Nephron (organoid): ENCODE measurements at regions not wholly inside any gene's neighbourhood (a gene's known extent, or its start where the extent isn't known, plus 50 kb on each side); places are given as distances from the start of the nearest gene placed in this dataset.

Experiments
- H3K27ac Mint-ChIP-seq, 3 experiments: 2 replicates each; pipeline ENCODE4 v1.8.0; 2020; ENCODE audit warnings: mixed read lengths in 3 of 3, mild to moderate bottlenecking in 2 of 3, moderate library complexity in 1 of 3
- H3K27me3 Mint-ChIP-seq: 2 replicates; pipeline ENCODE4 v1.8.0; 2021; ENCODE audit warnings: low read depth, mild to moderate bottlenecking, moderate library complexity, mixed read lengths
- H3K36me3 Mint-ChIP-seq: 2 replicates; pipeline ENCODE4 v1.8.0; 2020; ENCODE audit warnings: low read depth, mixed read lengths
- H3K4me1 Mint-ChIP-seq: 2 replicates; pipeline ENCODE4 v1.8.0; 2020; ENCODE audit warnings: mixed read lengths
- H3K4me3 Mint-ChIP-seq, 3 experiments: 2 replicates each; pipeline ENCODE4 v1.8.0; 2020; ENCODE audit warnings: mild to moderate bottlenecking in 3 of 3, mixed read lengths in 3 of 3, moderate library complexity in 2 of 3
- H3K9me3 Mint-ChIP-seq: 2 replicates; pipeline ENCODE4 v1.8.0; 2020; ENCODE audit warnings: mixed read lengths
- TF ChIP-seq, protein P1 (sequence below), 3 experiments: fragments of 200-600 bp; sonication (generic); IDR thresholded peaks; one replicate each; pipeline ENCODE4 v1.5.0; 2021; ENCODE audit warnings: antibody characterized with exemption in 3 of 3; ENCODE audit not compliant: unreplicated experiment in 3 of 3

- peaks cover 6% of the 10 kb centered on the region for H3K27me3 Mint-ChIP-seq
- H3K9me3 Mint-ChIP-seq: peaks cover 12% of the 10 kb centered on the region
- no peaks in the 10 kb centered on the region for H3K36me3 Mint-ChIP-seq
These were observed 282.8 kb downstream of the C12orf75 start for GRCh38 chr12:105613269-105613668.

DNA sequence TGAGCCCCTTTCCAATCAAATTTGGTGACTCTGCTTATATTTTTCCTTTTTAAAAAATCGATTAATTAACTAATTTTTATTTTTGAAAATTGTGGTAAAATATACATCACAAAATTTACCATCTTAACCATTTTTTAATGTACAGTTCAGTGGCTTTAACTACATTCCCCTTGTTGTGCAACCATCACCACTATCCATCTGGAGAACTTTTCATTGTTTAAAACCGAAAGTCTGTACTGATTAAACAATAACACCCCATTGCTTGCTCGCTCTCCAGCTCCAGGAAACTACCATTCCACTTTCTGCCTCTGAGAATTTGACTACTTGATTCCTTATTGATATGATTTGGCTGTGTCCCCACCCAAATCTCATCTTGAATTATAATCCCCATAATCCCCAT lies 283.4 kb downstream of the C12orf75 start:
- no peaks in the 10 kb centered on the region for H3K36me3 Mint-ChIP-seq
- no peak overlapping the region for H3K4me3 Mint-ChIP-seq
- peaks cover 4% of the 10 kb centered on the region for H3K27me3 Mint-ChIP-seq
- peaks cover 12% of the 10 kb centered on the region for H3K9me3 Mint-ChIP-seq
- H3K27ac Mint-ChIP-seq: no peak overlapping the region
- TF ChIP-seq, protein P1, sequence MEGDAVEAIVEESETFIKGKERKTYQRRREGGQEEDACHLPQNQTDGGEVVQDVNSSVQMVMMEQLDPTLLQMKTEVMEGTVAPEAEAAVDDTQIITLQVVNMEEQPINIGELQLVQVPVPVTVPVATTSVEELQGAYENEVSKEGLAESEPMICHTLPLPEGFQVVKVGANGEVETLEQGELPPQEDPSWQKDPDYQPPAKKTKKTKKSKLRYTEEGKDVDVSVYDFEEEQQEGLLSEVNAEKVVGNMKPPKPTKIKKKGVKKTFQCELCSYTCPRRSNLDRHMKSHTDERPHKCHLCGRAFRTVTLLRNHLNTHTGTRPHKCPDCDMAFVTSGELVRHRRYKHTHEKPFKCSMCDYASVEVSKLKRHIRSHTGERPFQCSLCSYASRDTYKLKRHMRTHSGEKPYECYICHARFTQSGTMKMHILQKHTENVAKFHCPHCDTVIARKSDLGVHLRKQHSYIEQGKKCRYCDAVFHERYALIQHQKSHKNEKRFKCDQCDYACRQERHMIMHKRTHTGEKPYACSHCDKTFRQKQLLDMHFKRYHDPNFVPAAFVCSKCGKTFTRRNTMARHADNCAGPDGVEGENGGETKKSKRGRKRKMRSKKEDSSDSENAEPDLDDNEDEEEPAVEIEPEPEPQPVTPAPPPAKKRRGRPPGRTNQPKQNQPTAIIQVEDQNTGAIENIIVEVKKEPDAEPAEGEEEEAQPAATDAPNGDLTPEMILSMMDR (IDR thresholded peaks at IDR 0.05; ENCODE audit: unreplicated experiment in 3 of 3): no peak
- no peaks in the 10 kb centered on the region for H3K4me1 Mint-ChIP-seq

More at GRCh38 chr12:105613269-105613668, 282.8 kb downstream of the C12orf75 start:
- TF ChIP-seq, protein P1 (IDR thresholded peaks at IDR 0.05; ENCODE audit: unreplicated experiment in 3 of 3): no peak
- H3K4me3 Mint-ChIP-seq: no peak overlapping the region
- H3K27ac Mint-ChIP-seq: no peak overlapping the region
- no peaks in the 10 kb centered on the region for H3K4me1 Mint-ChIP-seq

- TF ChIP-seq, protein P1 (IDR thresholded peaks at IDR 0.05; ENCODE audit: unreplicated experiment in 3 of 3): no peak
- no peak overlapping the region for H3K4me3 Mint-ChIP-seq
- peaks cover 11% of the 10 kb centered on the region for H3K9me3 Mint-ChIP-seq
- H3K36me3 Mint-ChIP-seq: no peaks in the 10 kb centered on the region
- no peaks in the 10 kb centered on the region for H3K4me1 Mint-ChIP-seq
- H3K27me3 Mint-ChIP-seq: peaks cover 4% of the 10 kb centered on the region
- no peak overlapping the region for H3K27ac Mint-ChIP-seq
These were observed 286.6 kb downstream of the C12orf75 start for GRCh38 chr12:105616971-105617540.

- peaks cover 4% of the 10 kb centered on the region for H3K27me3 Mint-ChIP-seq
- TF ChIP-seq, protein P1 (IDR thresholded peaks at IDR 0.05; ENCODE audit: unreplicated experiment in 3 of 3): no peak
- H3K9me3 Mint-ChIP-seq: peaks cover 11% of the 10 kb centered on the region
- peaks cover 23% of the 10 kb centered on the region for H3K4me1 Mint-ChIP-seq
- no peaks in the 10 kb centered on the region for H3K36me3 Mint-ChIP-seq
- H3K4me3 Mint-ChIP-seq: no peak overlapping the region
- H3K27ac Mint-ChIP-seq: peak overlapping the region in 1 of 3 experiments; percentile 64
These were observed 291.7 kb downstream of the C12orf75 start for GRCh38 chr12:105622220-105622619.

DNA sequence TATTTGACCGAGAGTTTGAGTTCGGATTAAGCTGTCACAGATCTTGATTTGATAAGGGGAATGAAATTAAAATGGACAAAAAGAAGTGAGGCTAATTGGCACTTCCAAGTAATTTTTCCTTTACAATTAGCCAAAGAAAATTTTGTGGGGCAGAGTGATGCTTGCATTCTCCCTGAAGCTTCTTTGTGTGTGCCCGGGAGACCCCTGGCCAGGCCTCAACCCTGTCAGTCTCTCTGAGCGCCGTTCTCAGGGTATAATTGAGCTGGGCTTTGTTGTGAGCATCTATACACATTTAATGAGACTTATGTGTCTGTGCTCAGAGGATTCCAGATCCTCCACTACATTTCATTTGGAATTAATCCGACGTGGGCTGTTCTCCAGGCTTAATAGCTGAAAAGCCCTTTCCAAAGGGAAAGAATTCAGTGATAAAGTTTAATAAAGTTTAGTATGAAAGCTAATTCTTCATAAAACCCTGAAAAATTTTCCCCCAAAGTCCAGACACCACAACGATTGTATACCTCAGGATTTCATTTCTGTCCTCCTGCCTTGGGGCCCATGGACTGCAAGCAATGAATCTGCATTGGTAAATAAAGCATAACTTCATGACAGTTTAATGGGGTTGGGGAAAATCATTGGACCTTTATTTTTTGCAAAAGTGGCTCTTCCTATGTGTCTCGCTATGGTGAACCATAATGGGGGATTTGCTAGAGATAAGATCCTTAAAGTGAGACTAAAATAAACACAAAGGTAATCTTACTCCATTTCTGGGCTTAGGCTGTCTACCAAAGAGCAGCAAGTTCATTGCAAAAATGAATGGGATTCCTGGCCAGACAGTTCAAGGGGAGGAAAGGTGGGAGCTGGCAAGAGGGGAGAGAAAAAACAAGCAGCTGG lies 292.6 kb downstream of the C12orf75 start:
- Mint-ChIP-seq H3K9me3 (peaks cover 11% of the 10 kb centered on the region), H3K27me3 (no peaks in the 10 kb centered on the region), H3K4me1 (peaks cover 23% of the 10 kb centered on the region), H3K4me3 (no peak overlapping the region), H3K27ac (peak overlapping the region in 2 of 3 experiments; percentile 10 to 64), H3K36me3 (peaks cover 3% of the 10 kb centered on the region)
- TF ChIP-seq, protein P1 (IDR thresholded peaks at IDR 0.05; ENCODE audit: unreplicated experiment in 3 of 3): no peak
